OCI-M2 (cell line): ENCODE measurements at regions not wholly inside any gene's neighbourhood (a gene's known extent, or its start where the extent isn't known, plus 50 kb on each side); places are given as distances from the start of the nearest gene placed in this dataset.
"Not testable (repeated sequence)": the region's sequence is repeated elsewhere in the genome, so short reads cannot be mapped to it uniquely, and the experiment has no call there.

Experiments used
- DNase-seq: peaks from one replicate; lab custom pipeline; 2025; ENCODE audit not compliant: unreplicated experiment; lab: John Stamatoyannopoulos, UW

- no peak for DNase-seq
These were observed 63.0 kb downstream of the HLX start for GRCh38 chr1:220942278-220942677.

GRCh38 chr1:220942914-220943313, 63.7 kb downstream of the HLX start:
- not testable (repeated sequence) for DNase-seq

- DNase-seq: no peak
These were observed 64.2 kb downstream of the HLX start for GRCh38 chr1:220943319-220943996.

- DNase-seq: no peak
These were observed 71.3 kb downstream of the HLX start for GRCh38 chr1:220950576-220950975.

- DNase-seq: no peak
These were observed 73.9 kb downstream of the HLX start for GRCh38 chr1:220952961-220953643.

GRCh38 chr1:220954321-220955075, 75.3 kb downstream of the HLX start:
- no peak for DNase-seq

GRCh38 chr1:220955116-220955515, 75.9 kb downstream of the HLX start:
- DNase-seq: no peak

GRCh38 chr1:220956501-220957232, 77.4 kb downstream of the HLX start:
- DNase-seq: no peak

- no peak for DNase-seq
These were observed 78.0 kb downstream of the HLX start for GRCh38 chr1:220957233-220957605.

- DNase-seq: no peak
These were observed 79.0 kb downstream of the HLX start for GRCh38 chr1:220958234-220958633.

- DNase-seq: no peak
These were observed 82.9 kb downstream of the HLX start for GRCh38 chr1:220962031-220962751.

GRCh38 chr1:220966041-220966440, 86.8 kb downstream of the HLX start:
- no peak for DNase-seq

GRCh38 chr1:220966473-220966872, 87.2 kb downstream of the HLX start:
- no peak for DNase-seq

GRCh38 chr1:220966881-220967611, 87.8 kb downstream of the HLX start:
- DNase-seq: peak; percentile 13

- no peak for DNase-seq
These were observed 88.7 kb downstream of the HLX start for GRCh38 chr1:220967911-220968310.

- not testable (repeated sequence) for DNase-seq
These were observed 90.0 kb downstream of the HLX start for GRCh38 chr1:220969281-220969680.

GRCh38 chr1:220970311-220970710, 91.1 kb downstream of the HLX start:
- no peak for DNase-seq

- no peak for DNase-seq
These were observed 92.0 kb downstream of the HLX start for GRCh38 chr1:220971221-220971620.

- DNase-seq: no peak
These were observed 95.2 kb downstream of the HLX start for GRCh38 chr1:220974431-220974830.

- DNase-seq: no peak
These were observed 97.1 kb downstream of the HLX start for GRCh38 chr1:220976390-220976789.
